Nephron progenitor cell (in vitro differentiated cells): ENCODE measurements at regions not wholly inside any gene's neighbourhood (a gene's known extent, or its start where the extent isn't known, plus 50 kb on each side); places are given as distances from the start of the nearest gene placed in this dataset.
"Not testable (repeated sequence)": the region's sequence is repeated elsewhere in the genome, so short reads cannot be mapped to it uniquely, and the experiment has no call there.

Source experiments
- DNase-seq: peaks from one replicate; pipeline ENCODE4 v3.0.0; 2021
- H3K27ac Mint-ChIP-seq: 2 replicates; pipeline ENCODE4 v1.8.0; 2021; ENCODE audit warnings: mild to moderate bottlenecking, moderate library complexity, mixed read lengths
- H3K27me3 Mint-ChIP-seq: 2 replicates; pipeline ENCODE4 v1.8.0; 2021; ENCODE audit warnings: mild to moderate bottlenecking, low read depth, mixed read lengths; ENCODE audit not compliant: poor library complexity
- H3K36me3 Mint-ChIP-seq: 2 replicates; pipeline ENCODE4 v1.8.0; 2021; ENCODE audit warnings: low read depth, mixed read lengths
- H3K4me1 Mint-ChIP-seq: 2 replicates; pipeline ENCODE4 v1.8.0; 2021; ENCODE audit warnings: mixed read lengths
- H3K4me3 Mint-ChIP-seq: 2 replicates; pipeline ENCODE4 v1.8.0; 2021; ENCODE audit warnings: mild to moderate bottlenecking, moderate library complexity, mixed read lengths
- H3K9me3 Mint-ChIP-seq: 2 replicates; pipeline ENCODE4 v1.8.0; 2021; ENCODE audit warnings: mild to moderate bottlenecking, moderate library complexity, mixed read lengths
- CTCF ChIP-seq: fragments of 200-600 bp; sonication (generic); IDR thresholded peaks from 2 replicates; pipeline ENCODE4 v1.5.0; 2021; ENCODE audit warnings: antibody characterized with exemption

- Mint-ChIP-seq H3K4me1 (peaks cover 21% of the 10 kb centered on the region), H3K4me3 (no peak overlapping the region), H3K27ac (no peak overlapping the region), H3K9me3 (no peaks in the 10 kb centered on the region), H3K27me3 (peaks cover 3% of the 10 kb centered on the region), H3K36me3 (no peaks in the 10 kb centered on the region)
- DNase-seq, result no peak
- no peak for TF ChIP-seq CTCF
Measured at GRCh38 chr14:55915456-55915855, 202.8 kb upstream of the PELI2 start.

GRCh38 chr14:55919800-55920199, 198.4 kb upstream of the PELI2 start:
- H3K4me1 Mint-ChIP-seq, DNase-seq, H3K4me3 Mint-ChIP-seq, H3K36me3 Mint-ChIP-seq, H3K27me3 Mint-ChIP-seq, H3K27ac Mint-ChIP-seq, H3K9me3 Mint-ChIP-seq: not testable (repeated sequence)

GRCh38 chr14:55921511-55921910, 196.7 kb upstream of the PELI2 start:
- no peak overlapping the region for H3K27ac Mint-ChIP-seq
- DNase-seq, result no peak
- H3K9me3 Mint-ChIP-seq, result no peaks in the 10 kb centered on the region
- H3K4me1 Mint-ChIP-seq, result peaks cover 11% of the 10 kb centered on the region
- peaks cover 7% of the 10 kb centered on the region for H3K27me3 Mint-ChIP-seq
- TF ChIP-seq CTCF, result no peak
- H3K36me3 Mint-ChIP-seq, result no peaks in the 10 kb centered on the region
- no peak overlapping the region for H3K4me3 Mint-ChIP-seq

GRCh38 chr14:55926007-55926406, 192.2 kb upstream of the PELI2 start:
- TF ChIP-seq CTCF, result no peak
- Mint-ChIP-seq H3K27ac (no peak overlapping the region), H3K4me1 (peaks cover 24% of the 10 kb centered on the region), H3K36me3 (no peaks in the 10 kb centered on the region), H3K4me3 (no peak overlapping the region), H3K9me3 (no peaks in the 10 kb centered on the region), H3K27me3 (peaks cover 7% of the 10 kb centered on the region)
- DNase-seq, result no peak

GRCh38 chr14:55927028-55927427, 191.2 kb upstream of the PELI2 start:
- H3K27ac Mint-ChIP-seq, result no peak overlapping the region
- H3K36me3 Mint-ChIP-seq, result no peaks in the 10 kb centered on the region

GRCh38 chr14:55928276-55928675, 189.9 kb upstream of the PELI2 start:
- H3K36me3 Mint-ChIP-seq, result no peaks in the 10 kb centered on the region
- H3K27ac Mint-ChIP-seq, result no peak overlapping the region
- peaks cover 3% of the 10 kb centered on the region for H3K27me3 Mint-ChIP-seq
- no peak overlapping the region for H3K4me3 Mint-ChIP-seq
- H3K9me3 Mint-ChIP-seq, result no peaks in the 10 kb centered on the region
- peaks cover 35% of the 10 kb centered on the region for H3K4me1 Mint-ChIP-seq
- TF ChIP-seq CTCF, result no peak
- no peak for DNase-seq

More at GRCh38 chr14:55927028-55927427, 191.2 kb upstream of the PELI2 start:
- H3K4me3 Mint-ChIP-seq, result no peak overlapping the region
- no peaks in the 10 kb centered on the region for H3K9me3 Mint-ChIP-seq
- no peak for TF ChIP-seq CTCF
- DNase-seq, result peak; percentile 14
- peaks cover 7% of the 10 kb centered on the region for H3K27me3 Mint-ChIP-seq
- peaks cover 31% of the 10 kb centered on the region for H3K4me1 Mint-ChIP-seq
